ENCODE measurements at regions not wholly inside any gene's neighbourhood (a gene's known extent, or its start where the extent isn't known, plus 50 kb on each side); places are given as distances from the start of the nearest gene placed in this dataset.

DNA sequence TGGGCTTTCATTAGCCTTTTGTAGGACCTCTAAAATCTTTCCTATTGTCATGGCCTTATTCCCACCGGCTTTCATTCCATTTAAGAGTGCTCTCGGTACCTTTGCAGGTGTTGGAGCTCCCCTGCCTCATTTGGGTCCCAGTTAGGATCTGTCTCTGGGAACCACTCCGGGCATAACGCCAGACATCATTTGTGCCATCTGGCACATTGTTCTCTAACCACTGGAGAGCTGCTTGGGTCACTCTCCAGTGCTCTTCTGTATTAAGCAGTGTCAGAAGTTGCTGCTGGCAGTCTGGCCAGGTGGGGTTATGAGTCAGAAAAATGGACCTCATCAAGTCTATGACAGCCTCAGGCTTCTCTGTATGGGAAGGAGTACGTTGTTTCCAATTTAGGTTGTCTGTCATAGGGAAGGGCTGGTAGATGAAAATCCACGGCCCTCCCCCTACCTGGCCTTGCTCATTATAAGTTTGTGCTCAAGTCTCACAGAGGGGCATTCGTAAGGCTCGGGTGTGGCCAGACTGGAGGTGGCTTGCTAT, 62.9 kb upstream of the MOCS1 start:
- no peak overlapping the region for H3K4me3 ChIP-seq (ENCODE audit: low read length)
- no peaks in the 10 kb centered on the region for H3K4me1 ChIP-seq (ENCODE audit: insufficient read depth, low read length)
- no peaks in the 10 kb centered on the region for H3K36me3 ChIP-seq (ENCODE audit: insufficient read depth, low read length)
- no peaks in the 10 kb centered on the region for H3K9me3 ChIP-seq (ENCODE audit: low read length)
- H3K27me3 ChIP-seq (ENCODE audit: insufficient read depth, low read length): no peaks in the 10 kb centered on the region
- H2AFZ ChIP-seq (ENCODE audit: low read depth, low read length): no peak overlapping the region

DNA sequence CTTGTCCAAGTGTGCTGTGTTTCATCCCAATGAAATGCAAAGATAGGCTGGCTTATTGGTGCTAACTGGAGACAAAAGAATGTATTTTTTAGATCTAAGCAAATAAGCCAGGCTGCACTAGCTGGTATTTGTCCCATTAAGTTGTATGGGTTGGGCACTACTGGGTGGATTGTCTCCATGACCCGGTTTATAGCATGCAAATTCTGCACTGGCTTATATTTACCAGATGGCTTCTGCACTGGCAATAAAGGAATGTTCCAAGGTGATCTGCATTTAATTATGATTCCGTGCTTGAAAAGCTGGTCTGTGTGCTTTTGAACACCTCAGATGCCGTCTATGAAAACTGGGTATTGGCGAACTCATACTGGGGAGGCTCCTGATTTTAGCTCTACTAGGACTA, 61.4 kb upstream of the MOCS1 start:
- H3K36me3 ChIP-seq (ENCODE audit: insufficient read depth, low read length): no peaks in the 10 kb centered on the region
- H3K27me3 ChIP-seq (ENCODE audit: insufficient read depth, low read length): no peaks in the 10 kb centered on the region
- no peaks in the 10 kb centered on the region for H3K4me1 ChIP-seq (ENCODE audit: insufficient read depth, low read length)
- no peak overlapping the region for H2AFZ ChIP-seq (ENCODE audit: low read depth, low read length)
- H3K4me3 ChIP-seq (ENCODE audit: low read length): no peak overlapping the region
- H3K9me3 ChIP-seq (ENCODE audit: low read length): no peaks in the 10 kb centered on the region

DNA sequence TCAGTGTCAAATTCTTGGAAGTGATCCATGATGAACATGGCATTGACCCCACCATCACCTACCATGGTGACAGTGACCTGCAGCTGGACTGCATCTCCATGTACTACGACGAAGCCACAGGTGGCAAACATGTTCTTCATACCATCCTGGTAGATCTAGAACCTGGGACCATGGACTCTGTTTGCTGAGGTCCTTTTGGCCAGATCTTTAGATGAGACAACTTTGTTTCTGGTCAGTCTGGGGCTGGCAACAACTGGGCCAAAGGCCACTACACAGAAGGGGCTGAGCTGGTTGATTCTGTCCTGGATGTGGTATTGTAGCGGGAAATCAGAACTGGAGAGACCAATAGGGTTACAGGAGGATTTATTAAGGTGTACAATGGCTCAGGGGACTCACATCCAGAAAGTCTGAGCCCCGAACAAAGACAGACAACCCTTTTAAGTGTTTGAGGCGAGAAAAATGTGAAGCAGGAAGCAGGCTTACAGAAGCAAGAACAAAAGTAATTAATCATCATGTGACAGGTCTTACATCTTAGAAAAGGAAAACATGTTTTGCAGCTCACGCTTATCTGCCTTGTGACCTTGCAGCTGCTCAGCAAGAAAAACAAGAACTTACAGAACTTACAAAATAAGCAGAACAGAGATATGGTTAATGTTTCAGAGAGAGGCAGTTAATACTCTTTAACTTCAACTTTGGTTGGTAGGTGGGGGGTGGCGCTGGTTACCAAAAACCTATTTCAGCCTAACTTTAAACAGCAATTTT, 58.8 kb upstream of the MOCS1 start:
- Histone ChIP-seq H3K4me3 (ENCODE audit: low read length) (no peak overlapping the region), H3K36me3 (ENCODE audit: insufficient read depth, low read length) (no peaks in the 10 kb centered on the region), H3K9me3 (ENCODE audit: low read length) (no peaks in the 10 kb centered on the region), H3K27me3 (ENCODE audit: insufficient read depth, low read length) (no peaks in the 10 kb centered on the region), H2AFZ (ENCODE audit: low read depth, low read length) (no peak overlapping the region), H3K4me1 (ENCODE audit: insufficient read depth, low read length) (no peaks in the 10 kb centered on the region)
